ENCODE measurements at regions not wholly inside any gene's neighbourhood (a gene's known extent, or its start where the extent isn't known, plus 50 kb on each side); places are given as distances from the start of the nearest gene placed in this dataset.

DNA sequence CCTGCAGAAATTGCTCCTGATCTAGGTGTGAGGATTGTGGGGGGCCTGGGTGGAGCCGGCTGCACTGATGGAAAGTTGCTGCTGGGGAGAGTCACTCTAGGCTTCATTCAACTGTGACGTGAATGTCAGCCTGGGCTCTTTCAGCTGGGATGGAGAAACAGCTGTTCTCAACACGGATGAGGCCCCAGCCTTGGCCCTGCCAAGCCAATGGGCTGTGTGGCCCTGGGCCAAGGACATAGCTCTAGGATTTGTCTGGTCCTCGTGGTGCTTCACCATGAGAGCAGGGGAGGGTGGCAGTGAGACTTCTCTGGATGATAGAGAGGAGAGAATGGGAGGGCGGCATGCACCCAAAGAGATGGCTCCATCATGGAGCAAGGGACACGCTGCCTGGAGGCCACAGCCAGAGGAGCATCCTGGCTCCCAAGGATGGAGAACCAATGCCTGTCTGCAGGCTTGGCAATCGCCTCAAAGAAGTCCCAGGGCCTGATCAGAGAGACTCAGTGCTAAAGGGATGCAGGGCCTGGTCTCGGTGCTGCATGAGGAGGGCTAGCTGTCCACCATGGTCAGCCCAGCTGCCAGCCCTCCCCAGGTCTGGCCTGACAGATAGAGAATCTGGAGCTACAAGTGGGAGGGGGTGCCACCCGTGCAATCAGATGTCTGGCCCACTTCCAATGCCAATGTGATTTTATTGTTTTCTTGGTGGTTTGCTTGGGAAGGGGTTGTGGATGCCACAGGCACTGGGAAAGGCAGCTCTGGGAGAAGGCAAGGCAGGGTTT, 141.0 kb downstream of the GADD45G start:
- Histone ChIP-seq H3K27me3 (replicated peaks; ENCODE audit: insufficient read depth, low read depth, low read length, poor library complexity) (no peaks in the 10 kb centered on the region), H3K4me1 (ENCODE audit: insufficient read depth, low read length, poor library complexity, severe bottlenecking) (no peaks in the 10 kb centered on the region), H3K9me3 (ENCODE audit: low read depth, low read length, poor library complexity, severe bottlenecking) (no peaks in the 10 kb centered on the region), H3K36me3 (ENCODE audit: insufficient read depth, low read length, poor library complexity, severe bottlenecking) (no peaks in the 10 kb centered on the region), H3K4me3 (ENCODE audit: low read depth, low read length, poor library complexity, severe bottlenecking) (no peak overlapping the region), H3K27ac (ENCODE audit: low read depth, low read length, poor library complexity, severe bottlenecking) (no peak overlapping the region)
- no TSS peak for BruUV-seq (replicated peaks)
- TF ChIP-seq, protein P1, sequence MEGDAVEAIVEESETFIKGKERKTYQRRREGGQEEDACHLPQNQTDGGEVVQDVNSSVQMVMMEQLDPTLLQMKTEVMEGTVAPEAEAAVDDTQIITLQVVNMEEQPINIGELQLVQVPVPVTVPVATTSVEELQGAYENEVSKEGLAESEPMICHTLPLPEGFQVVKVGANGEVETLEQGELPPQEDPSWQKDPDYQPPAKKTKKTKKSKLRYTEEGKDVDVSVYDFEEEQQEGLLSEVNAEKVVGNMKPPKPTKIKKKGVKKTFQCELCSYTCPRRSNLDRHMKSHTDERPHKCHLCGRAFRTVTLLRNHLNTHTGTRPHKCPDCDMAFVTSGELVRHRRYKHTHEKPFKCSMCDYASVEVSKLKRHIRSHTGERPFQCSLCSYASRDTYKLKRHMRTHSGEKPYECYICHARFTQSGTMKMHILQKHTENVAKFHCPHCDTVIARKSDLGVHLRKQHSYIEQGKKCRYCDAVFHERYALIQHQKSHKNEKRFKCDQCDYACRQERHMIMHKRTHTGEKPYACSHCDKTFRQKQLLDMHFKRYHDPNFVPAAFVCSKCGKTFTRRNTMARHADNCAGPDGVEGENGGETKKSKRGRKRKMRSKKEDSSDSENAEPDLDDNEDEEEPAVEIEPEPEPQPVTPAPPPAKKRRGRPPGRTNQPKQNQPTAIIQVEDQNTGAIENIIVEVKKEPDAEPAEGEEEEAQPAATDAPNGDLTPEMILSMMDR (conservative IDR thresholded peaks at IDR 0.05; ENCODE audit: low read depth, low read length), result no peak
- TF ChIP-seq EZH2 (IDR thresholded peaks at IDR 0.05; ENCODE audit: borderline replicate concordance, low read depth, low read length, poor library complexity, severe bottlenecking), result no peak
- ChIA-PET POLR2A (ENCODE audit: low non-redundant PET) (no interaction called here), CTCF (no interaction called here)
- DNase-seq (ENCODE audit: low spot score), result no peak
- intact Hi-C loops (cut with micrococcal nuclease; ENCODE audit: unreplicated experiment), result no loop called here

- intact Hi-C loops (cut with micrococcal nuclease; ENCODE audit: unreplicated experiment), result no loop called here
- H3K4me3 ChIP-seq (ENCODE audit: low read depth, low read length, poor library complexity, severe bottlenecking), result no peak overlapping the region
- CTCF ChIA-PET, result no interaction called here
Observed at GRCh38 chr9:89746385-89747116, 141.7 kb downstream of the GADD45G start.

DNA sequence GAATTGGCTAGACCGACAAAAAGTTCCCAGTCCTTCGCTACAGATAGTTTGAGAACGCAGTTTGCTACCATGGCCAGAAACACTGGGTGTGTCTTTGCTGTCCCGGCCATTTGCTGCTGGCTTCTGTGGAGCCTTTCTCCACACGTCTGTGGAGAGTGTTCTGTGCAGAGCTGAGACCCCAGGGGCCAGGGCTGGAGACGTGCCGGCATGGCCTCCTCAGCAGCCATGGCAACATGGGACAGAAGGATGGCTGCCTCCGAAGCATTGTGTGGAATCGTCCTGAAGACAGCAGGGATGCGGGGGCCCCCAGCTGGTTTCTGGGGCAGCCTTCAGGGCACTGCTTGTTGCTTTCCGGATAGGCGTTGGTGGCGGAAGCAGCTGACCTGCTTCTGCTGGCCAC, 142.8 kb downstream of the GADD45G start:
- H3K27ac ChIP-seq (ENCODE audit: low read depth, low read length, poor library complexity, severe bottlenecking), result no peak overlapping the region
- TF ChIP-seq EZH2 (IDR thresholded peaks at IDR 0.05; ENCODE audit: borderline replicate concordance, low read depth, low read length, poor library complexity, severe bottlenecking), result no peak
- TF ChIP-seq, protein P1 (conservative IDR thresholded peaks at IDR 0.05; ENCODE audit: low read depth, low read length), result no peak
- H3K4me3 ChIP-seq (ENCODE audit: low read depth, low read length, poor library complexity, severe bottlenecking), result no peak overlapping the region
- H3K9me3 ChIP-seq (ENCODE audit: low read depth, low read length, poor library complexity, severe bottlenecking), result no peaks in the 10 kb centered on the region
- no peaks in the 10 kb centered on the region for H3K4me1 ChIP-seq (ENCODE audit: insufficient read depth, low read length, poor library complexity, severe bottlenecking)
- no peaks in the 10 kb centered on the region for H3K36me3 ChIP-seq (ENCODE audit: insufficient read depth, low read length, poor library complexity, severe bottlenecking)
- no peaks in the 10 kb centered on the region for H3K27me3 ChIP-seq (replicated peaks; ENCODE audit: insufficient read depth, low read depth, low read length, poor library complexity)
- ChIA-PET POLR2A (ENCODE audit: low non-redundant PET) (no interaction called here), CTCF (no interaction called here)
- BruUV-seq (replicated peaks), result no TSS peak
- no peak for DNase-seq (ENCODE audit: low spot score)
- intact Hi-C loops (cut with micrococcal nuclease; ENCODE audit: unreplicated experiment), result no loop called here

More at GRCh38 chr9:89746385-89747116, 141.7 kb downstream of the GADD45G start:
- Histone ChIP-seq H3K27ac (ENCODE audit: low read depth, low read length, poor library complexity, severe bottlenecking) (no peak overlapping the region), H3K9me3 (ENCODE audit: low read depth, low read length, poor library complexity, severe bottlenecking) (no peaks in the 10 kb centered on the region), H3K36me3 (ENCODE audit: insufficient read depth, low read length, poor library complexity, severe bottlenecking) (no peaks in the 10 kb centered on the region), H3K4me1 (ENCODE audit: insufficient read depth, low read length, poor library complexity, severe bottlenecking) (no peaks in the 10 kb centered on the region), H3K27me3 (replicated peaks; ENCODE audit: insufficient read depth, low read depth, low read length, poor library complexity) (no peaks in the 10 kb centered on the region)
- no peak for TF ChIP-seq EZH2 (IDR thresholded peaks at IDR 0.05; ENCODE audit: borderline replicate concordance, low read depth, low read length, poor library complexity, severe bottlenecking)
- TF ChIP-seq, protein P1 (conservative IDR thresholded peaks at IDR 0.05; ENCODE audit: low read depth, low read length), result no peak
- POLR2A ChIA-PET (ENCODE audit: low non-redundant PET), result no interaction called here
- no TSS peak for BruUV-seq (replicated peaks)
- no peak for DNase-seq (ENCODE audit: low spot score)
